DOHH2 (cell line): ENCODE measurements at regions not wholly inside any gene's neighbourhood (a gene's known extent, or its start where the extent isn't known, plus 50 kb on each side); places are given as distances from the start of the nearest gene placed in this dataset.

Experiments used
- CTCF ChIP-seq: fragments of 200-600 bp; sonication (generic); IDR thresholded peaks from one replicate; pipeline ENCODE4 v1.5.1; 2014; ENCODE audit warnings: antibody characterized with exemption, mild to moderate bottlenecking, low read depth, low read length; ENCODE audit not compliant: poor library complexity, severe bottlenecking
- EZH2phosphoT487 ChIP-seq: fragments of 200-600 bp; sonication (generic); IDR thresholded peaks from 2 replicates; pipeline ENCODE4 v1.6.1; 2017; ENCODE audit warnings: borderline replicate concordance, mild to moderate bottlenecking, antibody characterized with exemption, low read length, moderate library complexity, mixed read lengths

- TF ChIP-seq CTCF (no peak), EZH2phosphoT487 (no peak)
Observed at GRCh38 chr5:56574778-56575177, 240.6 kb upstream of the MAP3K1 start.
